ENCODE measurements at regions not wholly inside any gene's neighbourhood (a gene's known extent, or its start where the extent isn't known, plus 50 kb on each side); places are given as distances from the start of the nearest gene placed in this dataset.

DNA sequence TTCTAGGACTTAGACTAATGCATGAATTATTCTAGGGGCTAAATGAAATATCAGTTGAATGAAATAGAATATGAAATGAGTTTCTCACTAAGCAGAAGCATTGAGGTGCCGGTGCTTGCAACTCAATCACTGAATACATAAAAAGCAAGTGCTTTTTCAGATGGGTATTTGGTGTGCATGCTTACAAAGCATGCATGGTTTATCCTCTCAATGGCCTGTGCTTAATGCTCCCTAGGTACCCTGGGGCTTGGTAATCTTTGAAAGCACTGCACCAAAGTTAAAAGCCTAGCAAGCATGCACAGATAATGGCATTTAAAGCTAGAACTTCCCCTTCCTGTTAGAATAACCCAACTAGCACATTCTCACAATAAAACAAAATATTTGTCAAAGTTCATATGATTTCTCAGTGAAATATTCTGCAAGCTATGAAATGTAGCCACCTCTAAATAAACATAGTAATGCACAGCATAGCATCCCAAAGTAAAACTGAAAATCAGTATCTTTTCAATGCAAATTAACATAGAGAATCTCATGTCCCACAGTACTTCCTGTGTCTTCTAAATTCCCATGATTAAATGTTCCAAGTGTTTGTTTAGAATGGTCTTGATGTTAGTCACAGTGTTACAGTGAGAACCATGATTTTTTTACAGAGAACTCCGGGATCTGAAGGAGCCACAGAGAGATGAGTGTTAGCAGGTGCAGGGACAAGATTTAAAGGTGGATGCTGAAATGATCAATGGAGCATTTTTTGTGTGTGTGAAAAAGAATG is 143.4 kb upstream of the CDH6 start:
- DNase-seq (ENCODE audit: insufficient read length, low spot score) (no peak), FAIRE-seq (no peak)

DNA sequence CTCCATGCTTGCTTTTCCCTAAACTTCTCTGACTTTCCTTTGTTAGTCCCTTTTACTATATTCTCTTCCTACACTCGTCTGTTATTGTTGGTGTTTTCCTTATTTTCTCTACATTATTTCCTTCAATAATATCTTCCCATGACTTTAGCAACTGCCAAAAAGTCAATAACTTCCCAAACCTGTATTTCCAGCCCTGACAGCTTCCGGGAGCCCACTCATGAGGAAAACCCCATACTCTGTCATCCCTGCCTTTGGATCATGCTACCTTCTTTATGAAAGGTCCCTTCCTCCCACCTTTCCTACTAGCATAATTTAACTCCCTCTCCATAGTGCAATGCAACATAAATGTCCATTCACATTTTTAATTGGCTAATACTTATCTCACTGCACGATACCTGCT is 144.0 kb upstream of the CDH6 start:
- DNase-seq (ENCODE audit: insufficient read length, low spot score) = no peak
- no peak for FAIRE-seq

DNA sequence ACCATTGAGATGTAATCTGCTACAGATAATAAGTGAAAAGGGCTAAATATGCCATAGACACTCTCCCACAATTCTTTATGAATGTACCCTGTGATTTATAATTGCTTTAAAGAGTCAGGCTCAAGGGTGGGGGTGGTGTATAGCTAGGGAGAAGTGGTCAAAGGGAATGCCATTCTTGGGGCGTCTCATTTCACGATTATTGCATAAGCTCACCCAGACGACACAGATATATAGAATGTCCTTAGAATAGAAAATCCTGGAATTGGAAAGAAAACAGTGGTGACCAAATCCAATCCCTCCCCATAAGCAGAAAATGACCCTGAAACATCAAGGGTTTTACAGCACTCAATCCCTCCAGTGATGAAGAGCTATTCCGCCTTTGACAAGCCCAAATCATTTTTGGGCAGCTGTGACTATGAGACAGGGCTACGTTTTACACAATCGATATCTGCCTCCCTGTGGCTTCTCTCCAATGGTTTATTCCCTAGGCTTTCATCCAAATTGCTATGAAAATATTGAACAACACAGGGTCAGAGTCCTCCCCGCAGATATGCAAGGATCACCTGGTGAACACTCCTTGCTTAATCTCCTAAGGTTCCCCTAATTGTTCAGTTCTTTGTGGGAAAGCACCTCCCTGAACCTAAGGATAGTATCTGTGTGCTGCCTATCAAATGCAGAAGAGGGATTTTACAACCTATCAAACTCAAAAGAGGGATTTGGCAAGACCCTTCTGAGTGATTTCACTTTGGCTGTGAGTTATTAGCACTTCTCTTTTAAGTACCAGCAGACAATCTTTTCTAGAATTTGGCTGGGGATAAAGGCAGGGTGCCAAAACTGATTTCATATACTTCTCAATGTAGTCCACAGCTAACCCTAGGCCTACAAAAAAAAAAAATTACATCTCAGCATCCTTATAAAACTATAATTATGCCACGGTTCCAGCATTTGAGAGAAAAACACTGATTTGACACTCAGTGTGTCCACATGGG is 144.9 kb upstream of the CDH6 start:
- no peak for DNase-seq (ENCODE audit: insufficient read length, low spot score)

DNA sequence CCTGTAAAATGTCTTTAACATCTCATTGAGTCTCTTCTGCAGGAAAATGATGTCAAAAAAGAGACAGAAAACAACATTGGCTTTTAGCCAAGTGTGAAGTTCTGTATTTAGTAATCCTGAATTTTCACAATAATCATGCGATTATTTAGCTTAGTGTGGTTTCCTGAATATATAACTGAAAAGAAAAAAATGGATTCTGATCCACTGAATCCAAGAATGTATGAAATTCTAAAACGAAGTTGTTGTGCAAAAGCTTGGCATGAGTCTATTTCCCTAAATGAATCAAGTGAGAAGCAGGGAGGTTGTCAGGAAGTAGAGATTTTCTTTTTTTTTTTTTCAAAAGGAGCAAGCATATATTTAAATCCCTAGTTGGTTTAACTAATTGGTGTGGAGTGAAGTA is 145.9 kb upstream of the CDH6 start:
- DNase-seq (ENCODE audit: insufficient read length, low spot score) (no peak), FAIRE-seq (no peak)

More for the DNA sequence above, 144.9 kb upstream of the CDH6 start:
- no peak for FAIRE-seq

DNA sequence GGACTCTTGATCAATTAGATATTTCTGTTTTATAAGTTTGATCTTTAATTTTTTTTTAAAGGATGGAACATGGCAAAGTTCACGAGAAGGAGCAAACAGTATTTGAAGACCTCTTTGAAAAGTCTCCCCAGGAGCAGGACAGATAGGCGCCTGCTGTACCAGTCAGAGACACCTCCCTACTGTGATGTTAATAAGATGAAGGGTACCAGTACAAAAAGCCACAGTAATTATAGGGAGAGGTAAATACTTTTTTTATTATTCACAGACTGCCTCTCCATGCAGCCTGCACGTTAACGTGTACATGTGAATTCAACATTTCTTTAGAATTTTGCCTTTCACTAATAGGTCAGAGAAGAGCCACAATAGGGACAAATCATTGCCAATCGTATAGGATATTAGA is 146.5 kb upstream of the CDH6 start:
- FAIRE-seq (no peak), DNase-seq (ENCODE audit: insufficient read length, low spot score) (no peak)

DNA sequence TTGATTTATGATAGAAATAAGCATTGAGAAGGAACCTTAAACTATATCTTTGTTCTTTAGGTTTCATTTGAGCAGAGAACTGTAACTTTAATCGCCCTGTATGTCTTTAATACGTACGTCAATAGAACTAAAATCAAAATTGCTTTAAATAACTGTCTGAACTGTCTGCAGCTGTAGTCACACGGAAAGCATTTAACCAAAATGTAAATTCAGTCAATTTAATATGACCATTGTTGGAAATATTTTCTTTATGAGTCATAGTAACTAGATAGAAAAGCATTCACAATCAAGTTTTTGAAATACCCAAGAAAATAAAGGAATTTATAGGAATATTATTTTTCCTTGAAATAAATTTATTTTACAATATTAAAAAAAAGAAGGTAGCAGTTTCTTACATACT is 157.1 kb upstream of the CDH6 start:
- FAIRE-seq (no peak), DNase-seq (ENCODE audit: insufficient read length, low spot score) (no peak)

DNA sequence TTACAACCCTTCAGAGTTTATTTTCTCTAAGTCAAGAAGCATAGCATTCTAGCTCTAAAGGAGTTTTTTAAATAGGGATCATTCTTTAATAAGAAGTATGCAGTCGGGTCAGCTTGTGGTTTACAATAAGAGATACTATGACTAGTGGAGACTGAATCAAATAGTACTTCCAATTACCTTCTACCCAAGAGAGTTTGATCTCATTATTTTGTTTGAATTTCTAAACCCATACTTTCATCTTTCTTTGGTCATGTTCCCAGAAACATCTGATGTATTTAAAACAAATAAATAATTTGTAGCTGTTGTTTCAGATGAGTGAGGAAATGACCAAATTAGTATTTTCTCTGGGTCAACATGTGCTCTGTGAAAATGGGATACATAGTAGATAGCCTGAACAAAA is 160.2 kb upstream of the CDH6 start:
- FAIRE-seq (no peak), DNase-seq (ENCODE audit: insufficient read length, low spot score) (no peak)

DNA sequence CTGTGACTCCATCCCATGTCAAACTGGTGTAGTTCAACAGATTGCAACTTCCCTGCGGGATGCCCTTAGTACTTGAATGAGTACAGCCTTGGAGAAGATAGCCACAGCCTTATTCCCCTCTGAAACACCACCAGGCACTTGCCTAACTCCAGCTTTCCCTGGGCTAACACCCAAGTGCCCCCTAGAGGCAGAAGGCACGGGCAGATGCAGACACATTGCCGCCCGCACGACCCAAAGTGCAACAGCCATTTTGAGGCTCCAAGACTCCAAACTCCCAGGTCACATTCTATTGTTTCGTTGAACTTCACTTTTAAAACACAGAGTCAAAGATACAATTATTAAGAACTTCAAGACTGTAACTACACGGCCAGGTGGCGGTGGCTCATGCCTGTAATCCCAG is 163.6 kb upstream of the CDH6 start:
- no peak for DNase-seq (ENCODE audit: insufficient read length, low spot score)
- no peak for FAIRE-seq

DNA sequence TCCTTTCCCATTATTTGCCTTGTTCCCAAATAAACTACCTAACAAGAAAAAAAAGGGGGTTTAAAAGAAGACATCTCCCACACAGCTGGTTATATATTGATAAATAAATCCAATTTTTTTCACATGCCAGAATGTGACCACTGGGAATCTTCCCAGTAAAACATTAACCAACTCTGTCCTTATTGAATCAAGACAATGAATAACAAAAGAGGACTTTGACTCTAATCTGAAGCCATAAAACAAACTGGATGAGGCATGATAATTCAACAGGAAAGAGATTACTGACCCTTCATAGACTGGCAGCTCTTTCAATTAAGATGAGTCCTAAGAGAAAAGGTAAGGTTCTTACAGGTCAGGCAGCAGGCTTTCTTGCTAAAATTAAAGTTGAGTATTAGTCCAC is 165.8 kb upstream of the CDH6 start:
- DNase-seq (ENCODE audit: insufficient read length, low spot score) (no peak), FAIRE-seq (no peak)

DNA sequence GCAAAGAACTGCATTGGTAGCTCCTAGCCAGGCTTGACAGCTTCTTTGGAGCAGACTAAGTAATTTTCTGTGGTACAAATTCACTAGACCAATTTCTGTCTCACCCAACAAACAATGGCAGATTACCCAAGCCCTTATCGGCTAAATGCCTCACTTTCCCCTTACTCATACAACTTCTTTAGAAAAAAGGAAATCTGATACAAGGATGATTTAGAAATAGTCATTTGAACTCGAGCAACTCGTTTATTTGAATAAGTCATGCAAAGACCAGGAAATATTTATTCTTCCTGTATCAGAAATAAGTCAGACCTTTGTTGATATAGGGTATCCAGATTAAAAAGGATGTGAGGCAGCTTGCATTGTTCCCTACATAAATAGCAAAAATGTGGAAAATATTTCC is 170.4 kb upstream of the CDH6 start:
- no peak for DNase-seq (ENCODE audit: insufficient read length, low spot score)
- FAIRE-seq = no peak

DNA sequence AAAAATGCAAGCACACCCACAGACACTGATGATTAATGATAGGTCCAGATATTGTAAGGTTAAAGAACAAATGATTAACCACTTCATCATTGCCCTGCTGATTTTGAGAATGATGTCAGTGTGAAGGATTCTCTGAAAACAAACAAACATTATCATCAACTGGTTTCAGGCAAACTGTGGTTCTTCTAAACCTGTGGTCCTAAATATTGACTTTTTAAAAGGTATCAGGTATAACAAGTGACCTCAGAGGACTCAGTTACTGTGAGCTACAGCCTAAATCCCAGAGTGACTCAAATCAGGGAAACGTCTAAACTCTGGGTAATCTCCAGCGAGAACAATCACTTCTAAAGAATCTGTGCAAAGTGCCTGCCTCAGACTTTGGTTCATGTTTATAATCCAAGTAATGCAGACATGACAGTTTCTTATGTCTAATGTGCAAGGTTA is 172.3 kb upstream of the CDH6 start:
- no peak for FAIRE-seq

DNA sequence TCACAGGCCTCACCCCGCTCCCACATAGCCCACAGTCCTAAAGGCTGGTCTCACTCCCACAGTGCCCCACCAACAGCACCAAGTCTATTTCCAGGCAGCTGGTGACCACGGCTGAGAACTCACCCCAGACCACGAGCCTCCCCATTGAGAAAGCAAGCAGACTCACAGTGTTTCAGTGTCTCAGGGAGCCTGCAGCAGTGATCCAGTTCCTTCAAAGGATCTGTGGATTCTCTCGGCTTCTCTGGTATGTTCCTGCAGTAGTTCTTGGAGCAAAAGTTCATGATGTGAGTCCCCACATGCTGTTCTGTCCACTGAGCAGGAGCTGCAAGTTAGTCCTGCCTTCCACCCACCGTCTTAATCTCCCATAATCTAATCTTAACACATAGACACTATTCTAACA is 185.3 kb upstream of the CDH6 start:
- DNase-seq (ENCODE audit: insufficient read length, low spot score) = no peak
- no peak for FAIRE-seq

More for the DNA sequence above, 172.3 kb upstream of the CDH6 start:
- no peak for DNase-seq (ENCODE audit: insufficient read length, low spot score)

DNA sequence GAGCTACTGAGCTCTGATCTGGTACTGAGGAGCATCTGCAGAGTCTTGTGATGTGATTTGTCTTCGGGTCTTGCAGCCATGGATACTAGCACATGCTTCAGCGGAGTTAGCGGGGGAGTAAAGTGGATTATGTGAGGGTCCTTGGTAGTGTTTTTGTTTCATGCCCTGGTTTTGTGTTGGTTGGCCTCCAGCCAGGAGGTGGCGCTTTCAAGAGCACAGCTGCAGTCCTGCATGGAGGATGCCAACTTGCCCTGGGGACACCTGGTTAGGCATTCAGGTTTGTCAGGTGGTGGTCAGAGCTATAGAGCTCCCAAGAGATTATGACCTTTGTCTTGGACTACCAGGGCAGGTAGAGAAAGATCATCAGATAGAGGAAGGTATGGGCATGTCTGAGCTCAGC is 185.8 kb upstream of the CDH6 start:
- FAIRE-seq (no peak), DNase-seq (ENCODE audit: insufficient read length, low spot score) (no peak)

DNA sequence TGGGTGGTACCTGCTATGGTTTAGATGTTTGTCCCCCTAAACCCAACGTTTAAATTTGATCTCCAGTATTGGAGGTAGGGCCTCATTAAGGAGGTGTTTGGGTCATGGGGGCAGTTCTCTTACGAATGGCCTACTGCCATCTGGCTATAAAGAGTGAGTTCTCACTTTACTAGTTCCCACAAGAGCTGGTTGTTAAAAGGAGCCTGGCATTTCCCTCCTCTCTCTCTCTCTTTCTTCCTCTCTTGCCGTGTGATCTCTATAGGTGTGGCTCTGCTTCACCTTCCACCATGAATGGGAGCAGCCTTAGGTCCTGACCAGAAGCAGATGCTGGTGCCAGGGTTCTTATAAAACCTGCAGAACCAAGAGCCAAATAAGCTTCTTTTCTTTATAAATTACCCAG is 193.2 kb upstream of the CDH6 start:
- DNase-seq (ENCODE audit: insufficient read length, low spot score) = no peak
- FAIRE-seq = no peak

DNA sequence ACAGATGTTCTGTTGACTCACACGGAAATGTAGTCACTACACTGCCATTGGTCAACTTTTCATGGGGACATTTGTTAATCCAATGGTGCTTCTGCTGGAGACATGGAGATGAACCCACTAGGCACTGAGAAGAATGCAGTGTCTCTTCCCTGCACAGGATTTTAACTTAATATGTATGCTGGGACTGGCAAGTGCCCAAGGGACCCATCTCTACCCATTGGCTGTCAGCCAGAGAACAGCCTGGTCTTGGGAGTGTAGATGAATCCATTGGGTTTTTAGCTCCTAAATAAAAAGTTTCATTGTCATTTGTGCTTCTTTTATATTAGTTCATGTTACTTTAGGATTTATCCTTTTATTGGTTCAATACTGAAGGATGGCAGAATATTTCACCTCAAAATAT is 195.8 kb upstream of the CDH6 start:
- DNase-seq (ENCODE audit: insufficient read length, low spot score) (no peak), FAIRE-seq (no peak)

DNA sequence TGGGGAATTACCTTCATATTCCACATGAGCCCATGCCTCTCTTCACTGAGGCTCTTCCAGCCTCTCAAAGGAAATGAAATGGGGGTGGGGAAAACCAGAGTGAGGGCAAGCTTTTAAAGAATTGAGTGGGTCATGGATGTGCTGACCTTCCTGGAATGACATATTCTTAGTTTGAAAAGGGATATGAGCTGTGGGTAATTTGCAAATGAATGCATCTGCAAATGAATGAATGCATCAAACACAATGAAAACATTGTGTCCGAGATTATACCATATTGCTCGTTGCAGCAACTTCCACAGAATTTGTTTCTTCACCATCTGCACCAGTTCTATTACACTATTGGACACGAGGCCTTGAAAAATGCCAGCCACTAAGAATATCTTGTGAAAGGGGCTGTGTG is 198.6 kb upstream of the CDH6 start:
- FAIRE-seq (no peak), DNase-seq (ENCODE audit: insufficient read length, low spot score) (no peak)

DNA sequence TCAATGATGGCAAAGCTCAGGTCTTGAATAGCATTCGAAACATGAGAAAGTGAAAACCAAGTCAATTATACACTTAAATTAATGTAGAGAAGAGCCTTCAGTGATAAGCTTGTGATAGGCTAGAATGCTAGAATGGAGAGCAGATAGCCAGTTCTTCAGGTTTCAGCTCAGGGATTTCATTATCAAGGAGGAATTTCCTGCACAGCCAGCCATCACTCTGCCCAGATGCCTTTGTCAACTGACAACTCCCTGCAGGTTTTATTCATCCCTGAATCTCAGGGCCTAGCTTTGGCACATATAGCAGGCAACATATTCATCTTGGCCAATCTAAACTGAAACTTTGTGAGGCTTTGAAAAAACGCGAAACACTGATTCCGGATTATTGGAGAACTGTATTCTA is 199.3 kb upstream of the CDH6 start:
- DNase-seq (ENCODE audit: insufficient read length, low spot score) (no peak), FAIRE-seq (no peak)

DNA sequence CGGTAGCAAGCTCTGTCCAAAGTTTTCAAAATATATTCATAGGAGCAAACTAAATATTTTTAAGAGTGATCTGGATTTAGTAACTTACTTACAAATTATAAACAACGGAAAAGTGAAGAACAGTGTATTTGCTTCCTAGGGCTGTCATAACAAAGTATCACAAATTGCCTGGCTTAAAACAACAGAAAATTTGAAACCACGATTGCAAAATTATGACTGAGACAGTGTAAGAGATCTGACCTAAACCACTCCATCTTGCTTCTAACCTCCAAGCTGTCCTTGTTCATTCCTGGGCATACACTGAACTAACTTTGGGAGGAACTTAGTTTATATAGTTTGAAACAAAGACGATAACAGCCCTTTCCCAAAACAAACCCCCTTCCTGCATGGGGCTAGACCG is 202.0 kb upstream of the CDH6 start:
- no peak for FAIRE-seq
- no peak for DNase-seq (ENCODE audit: insufficient read length, low spot score)

DNA sequence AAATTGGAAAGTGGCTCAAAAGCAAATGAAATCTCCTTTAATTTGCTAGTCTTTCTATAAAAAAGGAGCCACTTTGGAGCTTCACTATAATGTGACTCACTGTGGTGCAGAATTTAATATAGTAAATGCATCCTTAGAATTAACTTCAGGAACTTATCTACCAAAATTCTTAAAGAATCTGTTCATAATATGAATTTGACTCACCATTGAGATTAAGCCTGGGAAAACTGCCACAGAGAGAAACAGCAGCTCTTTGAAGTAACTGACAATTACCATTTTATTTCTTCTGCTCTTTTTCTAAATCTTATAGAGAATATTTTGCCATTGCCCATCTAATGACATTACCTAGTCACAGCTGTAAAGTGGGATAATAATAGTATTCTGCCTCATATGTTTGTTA is 211.9 kb upstream of the CDH6 start:
- no peak for FAIRE-seq
- no peak for DNase-seq (ENCODE audit: insufficient read length, low spot score)

DNA sequence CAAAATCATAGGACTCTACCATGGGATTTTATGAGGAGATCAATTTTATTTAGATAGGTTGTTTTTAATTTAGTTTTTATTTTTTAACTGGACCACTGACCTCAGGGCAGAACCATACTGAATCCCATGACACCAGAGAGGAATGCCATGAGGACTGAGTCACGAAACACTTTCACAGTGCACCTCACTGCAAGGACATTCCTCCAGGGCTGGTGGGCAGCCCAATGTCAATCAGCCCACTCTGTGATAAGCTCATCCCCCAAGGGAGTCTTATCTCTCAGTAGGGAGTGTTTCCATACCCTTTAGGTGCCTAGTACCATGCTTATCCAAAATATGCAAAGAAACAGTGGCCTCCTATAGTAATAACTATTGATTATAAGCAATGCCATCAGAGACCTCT is 224.5 kb upstream of the CDH6 start:
- FAIRE-seq (no peak), DNase-seq (ENCODE audit: insufficient read length, low spot score) (no peak)

DNA sequence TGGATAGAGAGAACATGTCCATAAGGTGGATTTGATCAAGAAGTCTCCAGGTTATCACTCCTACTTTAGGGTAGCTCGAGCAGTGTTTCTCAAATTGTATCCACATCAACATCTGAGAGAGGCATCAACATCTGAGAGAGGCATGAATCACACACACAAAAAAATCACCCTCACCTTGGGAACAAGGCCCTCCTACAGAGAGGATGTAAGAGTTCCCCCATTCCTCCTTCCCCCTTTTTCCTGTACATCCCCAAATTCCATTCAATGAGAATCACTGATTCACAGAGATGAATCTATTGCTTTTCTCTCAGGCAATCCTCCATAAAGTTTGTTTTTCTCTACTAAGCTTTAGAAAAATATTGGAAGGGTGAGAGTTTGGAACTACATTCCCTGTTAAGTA is 233.4 kb upstream of the CDH6 start:
- FAIRE-seq (no peak), DNase-seq (ENCODE audit: insufficient read length, low spot score) (no peak)

DNA sequence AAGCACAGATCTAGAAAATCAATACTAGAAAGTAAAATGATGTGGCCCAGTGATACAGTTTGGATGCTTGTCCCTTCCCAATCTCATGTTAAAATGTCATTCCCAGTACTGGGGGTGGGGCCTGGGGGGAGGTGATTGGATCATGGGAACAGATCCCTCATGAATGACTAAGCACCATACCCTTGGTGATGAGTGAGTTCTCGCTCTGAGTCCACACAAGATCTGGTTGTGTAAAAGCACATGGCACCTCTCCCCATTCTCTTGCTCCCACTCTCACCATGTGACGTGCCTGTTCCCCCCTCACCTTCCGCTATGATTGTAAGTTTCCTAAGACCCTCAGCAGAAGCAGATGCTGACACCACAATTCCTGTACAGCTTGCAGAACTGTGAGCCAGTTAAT is 234.2 kb upstream of the CDH6 start:
- DNase-seq (ENCODE audit: insufficient read length, low spot score) (no peak), FAIRE-seq (no peak)

Data from GM19239 (cell line).